ENCODE measurements at regions not wholly inside any gene's neighbourhood (a gene's known extent, or its start where the extent isn't known, plus 50 kb on each side); places are given as distances from the start of the nearest gene placed in this dataset.

GRCh38 chrX:63436865-63437264 lies 85.7 kb upstream of the SPIN4 start (continued):
- no peak for TF ChIP-seq EZH2 (IDR thresholded peaks at IDR 0.05; ENCODE audit: low read depth, unreplicated experiment)
- no peak for TF ChIP-seq CREB1 (CRISPR knock-in tag; IDR thresholded peaks at IDR 0.05; ENCODE audit: low read depth)
- TF ChIP-seq ZNF331 (CRISPR knock-in tag; IDR thresholded peaks at IDR 0.05; ENCODE audit: low read depth): no peak
- TF ChIP-seq POLR2AphosphoS5 (IDR thresholded peaks at IDR 0.05; ENCODE audit: low read depth): no peak
- no peak for TF ChIP-seq NANOG (IDR thresholded peaks at IDR 0.05; ENCODE audit: borderline replicate concordance)
- TF ChIP-seq ZNF114 (CRISPR knock-in tag; IDR thresholded peaks at IDR 0.05): no peak
- TF ChIP-seq, protein P1, sequence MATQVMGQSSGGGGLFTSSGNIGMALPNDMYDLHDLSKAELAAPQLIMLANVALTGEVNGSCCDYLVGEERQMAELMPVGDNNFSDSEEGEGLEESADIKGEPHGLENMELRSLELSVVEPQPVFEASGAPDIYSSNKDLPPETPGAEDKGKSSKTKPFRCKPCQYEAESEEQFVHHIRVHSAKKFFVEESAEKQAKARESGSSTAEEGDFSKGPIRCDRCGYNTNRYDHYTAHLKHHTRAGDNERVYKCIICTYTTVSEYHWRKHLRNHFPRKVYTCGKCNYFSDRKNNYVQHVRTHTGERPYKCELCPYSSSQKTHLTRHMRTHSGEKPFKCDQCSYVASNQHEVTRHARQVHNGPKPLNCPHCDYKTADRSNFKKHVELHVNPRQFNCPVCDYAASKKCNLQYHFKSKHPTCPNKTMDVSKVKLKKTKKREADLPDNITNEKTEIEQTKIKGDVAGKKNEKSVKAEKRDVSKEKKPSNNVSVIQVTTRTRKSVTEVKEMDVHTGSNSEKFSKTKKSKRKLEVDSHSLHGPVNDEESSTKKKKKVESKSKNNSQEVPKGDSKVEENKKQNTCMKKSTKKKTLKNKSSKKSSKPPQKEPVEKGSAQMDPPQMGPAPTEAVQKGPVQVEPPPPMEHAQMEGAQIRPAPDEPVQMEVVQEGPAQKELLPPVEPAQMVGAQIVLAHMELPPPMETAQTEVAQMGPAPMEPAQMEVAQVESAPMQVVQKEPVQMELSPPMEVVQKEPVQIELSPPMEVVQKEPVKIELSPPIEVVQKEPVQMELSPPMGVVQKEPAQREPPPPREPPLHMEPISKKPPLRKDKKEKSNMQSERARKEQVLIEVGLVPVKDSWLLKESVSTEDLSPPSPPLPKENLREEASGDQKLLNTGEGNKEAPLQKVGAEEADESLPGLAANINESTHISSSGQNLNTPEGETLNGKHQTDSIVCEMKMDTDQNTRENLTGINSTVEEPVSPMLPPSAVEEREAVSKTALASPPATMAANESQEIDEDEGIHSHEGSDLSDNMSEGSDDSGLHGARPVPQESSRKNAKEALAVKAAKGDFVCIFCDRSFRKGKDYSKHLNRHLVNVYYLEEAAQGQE (IDR thresholded peaks at IDR 0.05; ENCODE audit: unreplicated experiment): no peak
- no peak for TF ChIP-seq JUNB (IDR thresholded peaks at IDR 0.05; ENCODE audit: unreplicated experiment)

- Mint-ChIP-seq H3K27me3 (ENCODE audit: insufficient read depth, low read depth, poor library complexity) (no peaks in the 10 kb centered on the region), H3K4me1 (no peaks in the 10 kb centered on the region; the same call in 2 of the 3 replicates), H3K4me3 (no peak overlapping the region), H3K27ac (no peak overlapping the region), H3K9me3 (no peaks in the 10 kb centered on the region; the same call in 2 of the 3 replicates), H3K36me3 (ENCODE audit: low read depth) (peaks cover 4% of the 10 kb centered on the region; the same call in 2 of the 3 replicates)
- ATAC-seq (no peak), DNase-seq (ENCODE audit: low spot score) (peak; percentile 48)
- no peaks in the 10 kb centered on the region for H3K4me1 ChIP-seq (ENCODE audit: insufficient read depth)
- no peak overlapping the region for H2AFZ ChIP-seq
- no peaks in the 10 kb centered on the region for H3K79me2 ChIP-seq (replicated peaks; ENCODE audit: insufficient read depth)
- no peaks in the 10 kb centered on the region for H4K20me1 ChIP-seq (replicated peaks; ENCODE audit: insufficient read depth)
- H3K4me3 ChIP-seq: no peak overlapping the region
- no peaks in the 10 kb centered on the region for H3K36me3 ChIP-seq (ENCODE audit: insufficient read depth)
- no peak overlapping the region for H3K4me2 ChIP-seq
- no peaks in the 10 kb centered on the region for H3K9me2 ChIP-seq (ENCODE audit: insufficient read depth)
- no peak overlapping the region for H3K27ac ChIP-seq (ENCODE audit: low read depth)
- no peaks in the 10 kb centered on the region for H3F3A ChIP-seq (replicated peaks; ENCODE audit: low read depth)
- H3K27me3 ChIP-seq (ENCODE audit: insufficient read depth): no peaks in the 10 kb centered on the region
- TF ChIP-seq ETS1 (IDR thresholded peaks at IDR 0.05) (no peak), POLR2AphosphoS5 (IDR thresholded peaks at IDR 0.05; ENCODE audit: low read depth) (no peak), ZNF331 (CRISPR knock-in tag; IDR thresholded peaks at IDR 0.05; ENCODE audit: low read depth) (no peak), EZH2 (IDR thresholded peaks at IDR 0.05; ENCODE audit: low read depth, unreplicated experiment) (no peak)
- TF ChIP-seq, protein P1 (IDR thresholded peaks at IDR 0.05; ENCODE audit: unreplicated experiment): no peak
- TF ChIP-seq, protein P2, sequence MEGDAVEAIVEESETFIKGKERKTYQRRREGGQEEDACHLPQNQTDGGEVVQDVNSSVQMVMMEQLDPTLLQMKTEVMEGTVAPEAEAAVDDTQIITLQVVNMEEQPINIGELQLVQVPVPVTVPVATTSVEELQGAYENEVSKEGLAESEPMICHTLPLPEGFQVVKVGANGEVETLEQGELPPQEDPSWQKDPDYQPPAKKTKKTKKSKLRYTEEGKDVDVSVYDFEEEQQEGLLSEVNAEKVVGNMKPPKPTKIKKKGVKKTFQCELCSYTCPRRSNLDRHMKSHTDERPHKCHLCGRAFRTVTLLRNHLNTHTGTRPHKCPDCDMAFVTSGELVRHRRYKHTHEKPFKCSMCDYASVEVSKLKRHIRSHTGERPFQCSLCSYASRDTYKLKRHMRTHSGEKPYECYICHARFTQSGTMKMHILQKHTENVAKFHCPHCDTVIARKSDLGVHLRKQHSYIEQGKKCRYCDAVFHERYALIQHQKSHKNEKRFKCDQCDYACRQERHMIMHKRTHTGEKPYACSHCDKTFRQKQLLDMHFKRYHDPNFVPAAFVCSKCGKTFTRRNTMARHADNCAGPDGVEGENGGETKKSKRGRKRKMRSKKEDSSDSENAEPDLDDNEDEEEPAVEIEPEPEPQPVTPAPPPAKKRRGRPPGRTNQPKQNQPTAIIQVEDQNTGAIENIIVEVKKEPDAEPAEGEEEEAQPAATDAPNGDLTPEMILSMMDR (conservative IDR thresholded peaks at IDR 0.05; ENCODE audit: low read depth in 2 of 2): no peak
Observed at GRCh38 chrX:63434665-63435064, 83.5 kb upstream of the SPIN4 start.

All from GM23338 (cell line).